ENCODE measurements at regions not wholly inside any gene's neighbourhood (a gene's known extent, or its start where the extent isn't known, plus 50 kb on each side); places are given as distances from the start of the nearest gene placed in this dataset.

DNA sequence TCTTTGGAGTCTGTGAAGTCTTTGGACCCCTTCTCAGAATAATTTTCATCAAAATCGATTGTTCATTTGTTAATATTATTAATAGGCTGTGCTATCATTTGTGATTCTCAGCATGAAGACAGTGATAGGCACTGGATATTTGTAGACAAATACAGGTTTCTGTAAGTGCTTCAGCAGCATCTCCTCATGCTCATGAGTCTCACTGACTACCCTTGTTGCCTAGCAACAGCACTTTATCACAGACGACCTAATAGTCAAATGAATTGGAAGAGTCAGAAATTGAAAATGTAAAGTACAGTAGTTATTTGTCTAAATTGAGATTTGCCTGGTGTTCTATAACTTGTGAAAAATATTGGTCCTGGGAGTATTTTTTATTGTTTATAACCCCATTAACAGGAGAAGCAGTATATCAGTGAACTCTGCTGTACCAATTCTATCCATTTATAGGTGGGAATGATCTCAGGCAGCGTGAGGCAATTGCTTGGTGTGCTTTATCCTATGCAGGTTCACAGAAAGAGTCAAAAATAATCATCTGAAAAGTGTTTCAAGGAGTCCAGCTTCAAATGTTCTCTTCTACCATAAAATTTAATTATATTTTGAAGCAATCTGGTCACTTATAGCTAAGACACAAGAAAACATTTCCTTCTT is 684.6 kb downstream of the RFPL4B start:
- H4K20me1 ChIP-seq (replicated peaks; ENCODE audit: insufficient read depth): no peaks in the 10 kb centered on the region
- Mint-ChIP-seq H3K27me3 (ENCODE audit: insufficient read depth, low read depth, poor library complexity) (peaks cover 3% of the 10 kb centered on the region), H3K4me3 (no peak overlapping the region), H3K4me1 (peaks cover 18% of the 10 kb centered on the region), H3K36me3 (ENCODE audit: low read depth) (peaks cover 2% of the 10 kb centered on the region; the same call in 2 of the 3 replicates), H3K9me3 (no peaks in the 10 kb centered on the region), H3K27ac (no peak overlapping the region)
- H3K27ac ChIP-seq (ENCODE audit: low read depth): no peak overlapping the region
- ATAC-seq (no peak), DNase-seq (ENCODE audit: low spot score) (no peak)
- peaks cover 7% of the 10 kb centered on the region; the same call in 1 of the 2 replicates for H3K9me2 ChIP-seq (ENCODE audit: insufficient read depth)
- no peaks in the 10 kb centered on the region for H3K27me3 ChIP-seq (ENCODE audit: insufficient read depth)
- H3K4me3 ChIP-seq: no peak overlapping the region
- H2AFZ ChIP-seq: no peak overlapping the region
- H3K4me2 ChIP-seq: no peak overlapping the region
- H3K79me2 ChIP-seq (replicated peaks; ENCODE audit: insufficient read depth): no peaks in the 10 kb centered on the region
- no peaks in the 10 kb centered on the region for H3F3A ChIP-seq (replicated peaks; ENCODE audit: low read depth)
- H3K36me3 ChIP-seq (ENCODE audit: insufficient read depth): no peaks in the 10 kb centered on the region
- no peak for TF ChIP-seq NANOG (IDR thresholded peaks at IDR 0.05; ENCODE audit: borderline replicate concordance)
- TF ChIP-seq, protein P1, sequence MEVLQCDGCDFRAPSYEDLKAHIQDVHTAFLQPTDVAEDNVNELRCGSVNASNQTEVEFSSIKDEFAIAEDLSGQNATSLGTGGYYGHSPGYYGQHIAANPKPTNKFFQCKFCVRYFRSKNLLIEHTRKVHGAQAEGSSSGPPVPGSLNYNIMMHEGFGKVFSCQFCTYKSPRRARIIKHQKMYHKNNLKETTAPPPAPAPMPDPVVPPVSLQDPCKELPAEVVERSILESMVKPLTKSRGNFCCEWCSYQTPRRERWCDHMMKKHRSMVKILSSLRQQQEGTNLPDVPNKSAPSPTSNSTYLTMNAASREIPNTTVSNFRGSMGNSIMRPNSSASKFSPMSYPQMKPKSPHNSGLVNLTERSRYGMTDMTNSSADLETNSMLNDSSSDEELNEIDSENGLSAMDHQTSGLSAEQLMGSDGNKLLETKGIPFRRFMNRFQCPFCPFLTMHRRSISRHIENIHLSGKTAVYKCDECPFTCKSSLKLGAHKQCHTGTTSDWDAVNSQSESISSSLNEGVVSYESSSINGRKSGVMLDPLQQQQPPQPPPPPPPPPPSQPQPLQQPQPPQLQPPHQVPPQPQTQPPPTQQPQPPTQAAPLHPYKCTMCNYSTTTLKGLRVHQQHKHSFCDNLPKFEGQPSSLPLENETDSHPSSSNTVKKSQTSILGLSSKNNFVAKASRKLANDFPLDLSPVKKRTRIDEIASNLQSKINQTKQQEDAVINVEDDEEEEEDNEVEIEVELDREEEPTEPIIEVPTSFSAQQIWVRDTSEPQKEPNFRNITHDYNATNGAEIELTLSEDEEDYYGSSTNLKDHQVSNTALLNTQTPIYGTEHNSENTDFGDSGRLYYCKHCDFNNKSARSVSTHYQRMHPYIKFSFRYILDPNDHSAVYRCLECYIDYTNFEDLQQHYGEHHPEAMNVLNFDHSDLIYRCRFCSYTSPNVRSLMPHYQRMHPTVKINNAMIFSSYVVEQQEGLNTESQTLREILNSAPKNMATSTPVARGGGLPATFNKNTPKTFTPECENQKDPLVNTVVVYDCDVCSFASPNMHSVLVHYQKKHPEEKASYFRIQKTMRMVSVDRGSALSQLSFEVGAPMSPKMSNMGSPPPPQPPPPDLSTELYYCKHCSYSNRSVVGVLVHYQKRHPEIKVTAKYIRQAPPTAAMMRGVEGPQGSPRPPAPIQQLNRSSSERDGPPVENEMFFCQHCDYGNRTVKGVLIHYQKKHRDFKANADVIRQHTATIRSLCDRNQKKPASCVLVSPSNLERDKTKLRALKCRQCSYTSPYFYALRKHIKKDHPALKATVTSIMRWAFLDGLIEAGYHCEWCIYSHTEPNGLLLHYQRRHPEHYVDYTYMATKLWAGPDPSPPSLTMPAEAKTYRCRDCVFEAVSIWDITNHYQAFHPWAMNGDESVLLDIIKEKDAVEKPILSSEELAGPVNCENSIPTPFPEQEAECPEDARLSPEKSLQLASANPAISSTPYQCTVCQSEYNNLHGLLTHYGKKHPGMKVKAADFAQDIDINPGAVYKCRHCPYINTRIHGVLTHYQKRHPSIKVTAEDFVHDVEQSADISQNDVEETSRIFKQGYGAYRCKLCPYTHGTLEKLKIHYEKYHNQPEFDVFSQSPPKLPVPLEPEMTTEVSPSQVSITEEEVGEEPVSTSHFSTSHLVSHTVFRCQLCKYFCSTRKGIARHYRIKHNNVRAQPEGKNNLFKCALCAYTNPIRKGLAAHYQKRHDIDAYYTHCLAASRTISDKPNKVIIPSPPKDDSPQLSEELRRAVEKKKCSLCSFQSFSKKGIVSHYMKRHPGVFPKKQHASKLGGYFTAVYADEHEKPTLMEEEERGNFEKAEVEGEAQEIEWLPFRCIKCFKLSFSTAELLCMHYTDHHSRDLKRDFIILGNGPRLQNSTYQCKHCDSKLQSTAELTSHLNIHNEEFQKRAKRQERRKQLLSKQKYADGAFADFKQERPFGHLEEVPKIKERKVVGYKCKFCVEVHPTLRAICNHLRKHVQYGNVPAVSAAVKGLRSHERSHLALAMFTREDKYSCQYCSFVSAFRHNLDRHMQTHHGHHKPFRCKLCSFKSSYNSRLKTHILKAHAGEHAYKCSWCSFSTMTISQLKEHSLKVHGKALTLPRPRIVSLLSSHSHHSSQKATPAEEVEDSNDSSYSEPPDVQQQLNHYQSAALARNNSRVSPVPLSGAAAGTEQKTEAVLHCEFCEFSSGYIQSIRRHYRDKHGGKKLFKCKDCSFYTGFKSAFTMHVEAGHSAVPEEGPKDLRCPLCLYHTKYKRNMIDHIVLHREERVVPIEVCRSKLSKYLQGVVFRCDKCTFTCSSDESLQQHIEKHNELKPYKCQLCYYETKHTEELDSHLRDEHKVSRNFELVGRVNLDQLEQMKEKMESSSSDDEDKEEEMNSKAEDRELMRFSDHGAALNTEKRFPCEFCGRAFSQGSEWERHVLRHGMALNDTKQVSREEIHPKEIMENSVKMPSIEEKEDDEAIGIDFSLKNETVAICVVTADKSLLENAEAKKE (CRISPR knock-in tag; IDR thresholded peaks at IDR 0.05): no peak
- TF ChIP-seq POLR2AphosphoS5 (IDR thresholded peaks at IDR 0.05; ENCODE audit: low read depth): no peak
- TF ChIP-seq, protein P2, sequence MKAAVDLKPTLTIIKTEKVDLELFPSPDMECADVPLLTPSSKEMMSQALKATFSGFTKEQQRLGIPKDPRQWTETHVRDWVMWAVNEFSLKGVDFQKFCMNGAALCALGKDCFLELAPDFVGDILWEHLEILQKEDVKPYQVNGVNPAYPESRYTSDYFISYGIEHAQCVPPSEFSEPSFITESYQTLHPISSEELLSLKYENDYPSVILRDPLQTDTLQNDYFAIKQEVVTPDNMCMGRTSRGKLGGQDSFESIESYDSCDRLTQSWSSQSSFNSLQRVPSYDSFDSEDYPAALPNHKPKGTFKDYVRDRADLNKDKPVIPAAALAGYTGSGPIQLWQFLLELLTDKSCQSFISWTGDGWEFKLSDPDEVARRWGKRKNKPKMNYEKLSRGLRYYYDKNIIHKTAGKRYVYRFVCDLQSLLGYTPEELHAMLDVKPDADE (IDR thresholded peaks at IDR 0.05): no peak
- no peak for TF ChIP-seq EZH2 (IDR thresholded peaks at IDR 0.05; ENCODE audit: low read depth, unreplicated experiment)
- no peak for TF ChIP-seq EZH2phosphoT487 (IDR thresholded peaks at IDR 0.05; ENCODE audit: unreplicated experiment)
- TF ChIP-seq, protein P3, sequence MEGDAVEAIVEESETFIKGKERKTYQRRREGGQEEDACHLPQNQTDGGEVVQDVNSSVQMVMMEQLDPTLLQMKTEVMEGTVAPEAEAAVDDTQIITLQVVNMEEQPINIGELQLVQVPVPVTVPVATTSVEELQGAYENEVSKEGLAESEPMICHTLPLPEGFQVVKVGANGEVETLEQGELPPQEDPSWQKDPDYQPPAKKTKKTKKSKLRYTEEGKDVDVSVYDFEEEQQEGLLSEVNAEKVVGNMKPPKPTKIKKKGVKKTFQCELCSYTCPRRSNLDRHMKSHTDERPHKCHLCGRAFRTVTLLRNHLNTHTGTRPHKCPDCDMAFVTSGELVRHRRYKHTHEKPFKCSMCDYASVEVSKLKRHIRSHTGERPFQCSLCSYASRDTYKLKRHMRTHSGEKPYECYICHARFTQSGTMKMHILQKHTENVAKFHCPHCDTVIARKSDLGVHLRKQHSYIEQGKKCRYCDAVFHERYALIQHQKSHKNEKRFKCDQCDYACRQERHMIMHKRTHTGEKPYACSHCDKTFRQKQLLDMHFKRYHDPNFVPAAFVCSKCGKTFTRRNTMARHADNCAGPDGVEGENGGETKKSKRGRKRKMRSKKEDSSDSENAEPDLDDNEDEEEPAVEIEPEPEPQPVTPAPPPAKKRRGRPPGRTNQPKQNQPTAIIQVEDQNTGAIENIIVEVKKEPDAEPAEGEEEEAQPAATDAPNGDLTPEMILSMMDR (conservative IDR thresholded peaks at IDR 0.05; ENCODE audit: low read depth in 2 of 2): no peak
- TF ChIP-seq STAT1 (IDR thresholded peaks at IDR 0.05; ENCODE audit: unreplicated experiment): no peak
- TF ChIP-seq ZNF114 (CRISPR knock-in tag; IDR thresholded peaks at IDR 0.05): no peak
- TF ChIP-seq CREB1 (CRISPR knock-in tag; IDR thresholded peaks at IDR 0.05; ENCODE audit: low read depth): no peak
- peaks cover 8% of the 10 kb centered on the region for H3K4me1 ChIP-seq (ENCODE audit: insufficient read depth)
